Spleen (tissue), 11 donors: ENCODE measurements at regions not wholly inside any gene's neighbourhood (a gene's known extent, or its start where the extent isn't known, plus 50 kb on each side); places are given as distances from the start of the nearest gene placed in this dataset.

ENCODE experiments used
- DNase-seq: peaks from one replicate; pipeline ENCODE4 v3.0.0-alpha.2; 2020
- H3K27ac ChIP-seq, 8 donors: fragments of 200-600 bp; sonication (generic) in 7 of 8; 1 replicate in 4 of 8; 2 replicates in 4 of 8; pipeline versions ENCODE4 v1.5.0 to v1.8.0; 2016 to 2021; ENCODE audit warnings: inconsistent platforms in 4 of 8, mild to moderate bottlenecking in 4 of 8, moderate library complexity in 1 of 8
- H3K27me3 ChIP-seq, 7 donors: fragments of 200-600 bp; sonication (generic) in 6 of 7; replicated peaks in 1 of 7; 1 replicate in 4 of 7; 2 replicates in 3 of 7; pipeline versions ENCODE4 v1.5.0 to v1.8.0; 2016 to 2021; ENCODE audit warnings: inconsistent platforms in 3 of 7, mild to moderate bottlenecking in 1 of 7
- H3K36me3 ChIP-seq, 6 donors: fragments of 200-600 bp; sonication (generic) in 5 of 6; 1 replicate in 4 of 6; 2 replicates in 2 of 6; pipeline versions ENCODE4 v1.5.0 to v1.8.0; 2016 to 2021; ENCODE audit warnings: inconsistent platforms in 2 of 6
- H3K4me1 ChIP-seq, 6 donors: fragments of 200-600 bp; sonication (generic) in 5 of 6; 1 replicate in 3 of 6; 2 replicates in 3 of 6; pipeline versions ENCODE4 v1.5.0 to v1.8.0; 2016 to 2021; ENCODE audit warnings: inconsistent platforms in 3 of 6
- H3K4me3 ChIP-seq, 8 donors: fragments of 200-600 bp; sonication (generic) in 7 of 8; 1 replicate in 4 of 8; 2 replicates in 4 of 8; pipeline versions ENCODE4 v1.5.0 to v1.8.0; 2016 to 2021; ENCODE audit warnings: inconsistent platforms in 4 of 8, mild to moderate bottlenecking in 4 of 8, moderate library complexity in 2 of 8
- H3K9me3 ChIP-seq, 8 donors: fragments of 200-600 bp; sonication (generic) in 7 of 8; 1 replicate in 4 of 8; 2 replicates in 4 of 8; pipeline versions ENCODE4 v1.5.0 to v1.8.0; 2016 to 2021; ENCODE audit warnings: inconsistent platforms in 4 of 8
- POLR2A ChIP-seq, 3 donors: fragments of 450-650 bp; IDR thresholded peaks; one replicate each; pipeline ENCODE4 v1.5.1; 2017; ENCODE audit warnings: antibody characterized with exemption in 3 of 3, mild to moderate bottlenecking in 1 of 3
- POLR2AphosphoS5 ChIP-seq, 3 donors: sonication (generic); formaldehyde crosslinking; IDR thresholded peaks; one replicate each; pipeline ENCODE4 v1.5.1; 2017; ENCODE audit warnings: antibody characterized with exemption in 3 of 3
- WGBS, 5 donors: extraction: QIAGEN DNeasy Blood & Tissue Kit in 3 of 5; methylation state at CpG; one replicate each; pipeline versions ENCODE4 v1.1.5 to v1.1.7; 2013 to 2018; 5-methylcytosine and 5-hydroxymethylcytosine counted together
- intact Hi-C: fragments of 100-400 bp; cut with DNase I; formaldehyde crosslinking; loops from one replicate; pipeline ENCODE4 v1.15.0; 2023; ENCODE audit warnings: low total_unique reads
- TF ChIP-seq, protein P1 (sequence below), 11 experiments: fragments of 200-600 bp in 7 of 11; fragments of 450-650 bp in 4 of 11; sonication (generic) in 4 of 11; IDR thresholded peaks in 8 of 11; conservative IDR thresholded peaks in 3 of 11; 1 replicate in 7 of 11; 2 replicates in 4 of 11; pipeline versions ENCODE4 v1.4.0 to v1.8.0; 2016 to 2021; ENCODE audit warnings: antibody characterized with exemption in 11 of 11, inconsistent platforms in 4 of 11, mild to moderate bottlenecking in 1 of 11
- donor health status: healthy with polysubstance abuse.
- donor health status: DM: no; HTN: no; CAD: no; lungs with moderate emphysema.
- donor health status: DM: no; HTN: no; CAD: no.
- donor health status: Bipolar disorder and iron deficiency.
- donor health status: healthy.
- donor health status: DM: no; HTN: no; CAD: no.
- donor health status: DM: yes; HTN: yes; CAD: no.

DNA sequence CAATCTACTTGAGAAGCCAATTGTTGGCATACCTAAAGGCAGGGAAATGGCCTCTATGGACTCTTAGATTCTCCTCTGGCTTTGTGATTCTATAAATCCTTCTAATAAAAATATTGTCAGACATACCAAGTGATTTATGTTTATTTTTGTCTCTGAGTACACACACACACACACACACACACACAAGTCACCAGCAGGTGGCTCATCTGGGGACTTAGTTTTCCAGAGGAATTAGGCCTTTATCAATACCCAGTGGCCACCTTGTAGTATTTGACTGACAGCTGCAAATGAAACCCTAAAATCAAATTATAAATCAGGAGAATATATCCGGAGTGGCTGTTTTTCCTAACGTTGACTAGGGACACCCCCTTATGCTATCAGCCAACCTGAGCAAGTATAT lies 258.5 kb downstream of the BRINP2 start:
- DNase-seq, result no peak
- no peaks in the 10 kb centered on the region for H3K27me3 ChIP-seq
- TF ChIP-seq POLR2AphosphoS5 (IDR thresholded peaks at IDR 0.05), result no peak
- TF ChIP-seq, protein P1, sequence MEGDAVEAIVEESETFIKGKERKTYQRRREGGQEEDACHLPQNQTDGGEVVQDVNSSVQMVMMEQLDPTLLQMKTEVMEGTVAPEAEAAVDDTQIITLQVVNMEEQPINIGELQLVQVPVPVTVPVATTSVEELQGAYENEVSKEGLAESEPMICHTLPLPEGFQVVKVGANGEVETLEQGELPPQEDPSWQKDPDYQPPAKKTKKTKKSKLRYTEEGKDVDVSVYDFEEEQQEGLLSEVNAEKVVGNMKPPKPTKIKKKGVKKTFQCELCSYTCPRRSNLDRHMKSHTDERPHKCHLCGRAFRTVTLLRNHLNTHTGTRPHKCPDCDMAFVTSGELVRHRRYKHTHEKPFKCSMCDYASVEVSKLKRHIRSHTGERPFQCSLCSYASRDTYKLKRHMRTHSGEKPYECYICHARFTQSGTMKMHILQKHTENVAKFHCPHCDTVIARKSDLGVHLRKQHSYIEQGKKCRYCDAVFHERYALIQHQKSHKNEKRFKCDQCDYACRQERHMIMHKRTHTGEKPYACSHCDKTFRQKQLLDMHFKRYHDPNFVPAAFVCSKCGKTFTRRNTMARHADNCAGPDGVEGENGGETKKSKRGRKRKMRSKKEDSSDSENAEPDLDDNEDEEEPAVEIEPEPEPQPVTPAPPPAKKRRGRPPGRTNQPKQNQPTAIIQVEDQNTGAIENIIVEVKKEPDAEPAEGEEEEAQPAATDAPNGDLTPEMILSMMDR (IDR thresholded peaks at IDR 0.05 in 8 of 11, conservative IDR thresholded peaks at IDR 0.05 in 3 of 11), result no peak
- no peak for TF ChIP-seq POLR2A (IDR thresholded peaks at IDR 0.05)
- WGBS, 5 donors, result 77 to 94% (median 80%) methylated on average over 2 of the region's 2 CpGs
- H3K9me3 ChIP-seq, result no peaks in the 10 kb centered on the region
- H3K4me3 ChIP-seq, result no peak overlapping the region
- intact Hi-C loops, result no loop called here
- H3K4me1 ChIP-seq, result no peaks in the 10 kb centered on the region
- H3K36me3 ChIP-seq, result no peaks in the 10 kb centered on the region
- no peak overlapping the region for H3K27ac ChIP-seq

DNA sequence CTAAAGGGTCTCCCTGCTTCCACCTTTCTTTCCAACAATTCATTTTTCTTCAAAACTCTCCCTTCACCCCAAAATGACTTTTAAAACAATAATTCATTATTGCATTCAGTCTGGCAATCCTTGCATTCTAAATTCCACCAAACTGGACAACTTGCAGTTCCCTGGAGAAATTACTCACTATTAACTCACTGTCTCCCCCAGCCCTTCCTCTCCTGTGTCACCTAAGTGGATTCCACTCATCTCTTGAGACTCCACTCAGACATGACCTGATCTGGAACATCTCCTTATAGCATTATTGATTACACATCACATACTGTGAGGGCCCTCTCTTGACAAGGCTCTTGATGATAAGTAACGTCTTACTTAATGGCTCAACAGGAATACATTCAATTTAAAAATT lies 257.1 kb downstream of the BRINP2 start:
- WGBS, 5 donors, result 80 to 89% (median 82%) methylated on average over 1 of the region's 1 CpG
- DNase-seq, result no peak
- TF ChIP-seq, protein P1 (IDR thresholded peaks at IDR 0.05 in 8 of 11, conservative IDR thresholded peaks at IDR 0.05 in 3 of 11), result no peak
- no peak for TF ChIP-seq POLR2A (IDR thresholded peaks at IDR 0.05)
- TF ChIP-seq POLR2AphosphoS5 (IDR thresholded peaks at IDR 0.05), result no peak

DNA sequence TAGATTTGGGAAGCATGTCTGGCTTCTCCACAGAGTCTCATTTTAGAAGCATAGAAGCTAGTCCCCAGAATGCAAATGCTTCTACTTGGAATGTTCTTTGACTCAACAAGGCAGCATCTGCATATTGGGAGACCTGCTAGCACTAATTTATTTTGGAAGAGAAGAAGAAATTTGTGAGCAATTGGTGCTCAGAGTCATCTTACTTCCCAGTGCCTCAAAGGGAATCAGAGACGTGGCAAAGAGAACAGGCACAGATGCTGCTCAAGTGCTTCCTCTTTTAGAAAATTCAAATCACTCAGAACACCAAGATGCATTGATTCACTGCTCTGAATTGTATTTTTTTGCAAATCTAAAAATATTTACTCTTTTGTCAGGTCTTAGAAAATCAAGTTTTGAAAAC lies 255.7 kb downstream of the BRINP2 start:
- TF ChIP-seq POLR2A (IDR thresholded peaks at IDR 0.05) (no peak), POLR2AphosphoS5 (IDR thresholded peaks at IDR 0.05) (no peak)
- TF ChIP-seq, protein P1 (IDR thresholded peaks at IDR 0.05 in 8 of 11, conservative IDR thresholded peaks at IDR 0.05 in 3 of 11), result no peak
- Histone ChIP-seq H3K36me3 (no peaks in the 10 kb centered on the region), H3K27ac (no peak overlapping the region), H3K4me1 (no peaks in the 10 kb centered on the region), H3K27me3 (no peaks in the 10 kb centered on the region), H3K9me3 (no peaks in the 10 kb centered on the region), H3K4me3 (no peak overlapping the region)
- WGBS, 5 donors, result 8 to 30% (median 13%) methylated on average over 1 of the region's 1 CpG
- intact Hi-C loops, result no loop called here
- no peak for DNase-seq

More for the DNA sequence above, 257.1 kb downstream of the BRINP2 start:
- no peak overlapping the region for H3K4me3 ChIP-seq
- H3K9me3 ChIP-seq, result no peaks in the 10 kb centered on the region
- no peaks in the 10 kb centered on the region for H3K4me1 ChIP-seq
- no peak overlapping the region for H3K27ac ChIP-seq
- no peaks in the 10 kb centered on the region for H3K27me3 ChIP-seq
- H3K36me3 ChIP-seq, result no peaks in the 10 kb centered on the region
- intact Hi-C loops, result no loop called here

DNA sequence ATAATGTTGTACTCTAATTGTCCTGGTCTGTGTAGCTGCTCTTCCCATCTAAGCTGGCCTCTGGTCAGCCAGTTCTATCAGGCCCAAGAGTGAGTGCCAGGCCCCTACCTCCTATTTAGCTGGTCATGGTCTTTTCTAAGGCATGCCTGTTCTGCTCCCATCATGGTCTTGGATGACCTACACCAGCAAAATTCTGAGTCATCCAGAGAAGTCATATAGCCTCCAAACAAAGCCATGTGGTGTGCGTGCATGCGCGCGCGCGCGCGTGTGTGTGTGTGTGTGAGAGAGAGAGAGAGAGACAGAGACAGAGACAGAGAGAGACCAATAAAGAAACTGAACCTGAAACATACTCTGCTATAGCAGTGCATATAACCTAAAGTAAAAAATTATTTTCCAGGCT lies 254.4 kb downstream of the BRINP2 start:
- no peak overlapping the region for H3K27ac ChIP-seq
- no peak for TF ChIP-seq POLR2AphosphoS5 (IDR thresholded peaks at IDR 0.05)
- TF ChIP-seq, protein P1 (IDR thresholded peaks at IDR 0.05 in 8 of 11, conservative IDR thresholded peaks at IDR 0.05 in 3 of 11), result no peak
- no peak for TF ChIP-seq POLR2A (IDR thresholded peaks at IDR 0.05)
- H3K9me3 ChIP-seq, result no peaks in the 10 kb centered on the region
- WGBS, 5 donors, result 81 to 99% (median 90%) methylated on average over 8 of the region's 8 CpGs
- H3K27me3 ChIP-seq, result no peaks in the 10 kb centered on the region
- intact Hi-C loops, result no loop called here
- no peaks in the 10 kb centered on the region for H3K4me1 ChIP-seq
- H3K4me3 ChIP-seq, result no peak overlapping the region
- DNase-seq, result no peak
- no peaks in the 10 kb centered on the region for H3K36me3 ChIP-seq
